Gastroesophageal sphincter (tissue), 3 donors: ENCODE measurements at regions not wholly inside any gene's neighbourhood (a gene's known extent, or its start where the extent isn't known, plus 50 kb on each side); places are given as distances from the start of the nearest gene placed in this dataset.

ENCODE experiments used
- CTCF ChIP-seq, 4 experiments: fragments of 200-600 bp in 2 of 4; fragments of 450-650 bp in 2 of 4; sonication (generic) in 1 of 4; IDR thresholded peaks; one replicate each; pipeline ENCODE4 v1.5.1; 2017 to 2019; ENCODE audit warnings: antibody characterized with exemption in 4 of 4, mild to moderate bottlenecking in 2 of 4, moderate library complexity in 2 of 4
- EP300 ChIP-seq: sonication (generic); formaldehyde crosslinking; IDR thresholded peaks from one replicate; pipeline ENCODE4 v1.6.1; 2017; ENCODE audit warnings: antibody characterized with exemption, mild to moderate bottlenecking
- POLR2A ChIP-seq, 2 donors: fragments of 450-650 bp; IDR thresholded peaks; one replicate each; pipeline ENCODE4 v1.6.1; 2017; ENCODE audit warnings: antibody characterized with exemption in 2 of 2, mild to moderate bottlenecking in 2 of 2, moderate library complexity in 1 of 2
- POLR2AphosphoS5 ChIP-seq: sonication (generic); formaldehyde crosslinking; IDR thresholded peaks from one replicate; pipeline ENCODE4 v1.6.1; 2017; ENCODE audit warnings: antibody characterized with exemption

GRCh38 chrX:116281106-116281505, 110.6 kb downstream of the AGTR2 start:
- no peak for TF ChIP-seq CTCF (IDR thresholded peaks at IDR 0.05)
- TF ChIP-seq EP300: no peak
- TF ChIP-seq POLR2A (IDR thresholded peaks at IDR 0.05): no peak
- TF ChIP-seq POLR2AphosphoS5: no peak
